Coronary artery (tissue), 2 donors: ENCODE measurements at regions not wholly inside any gene's neighbourhood (a gene's known extent, or its start where the extent isn't known, plus 50 kb on each side); places are given as distances from the start of the nearest gene placed in this dataset.

ENCODE experiments used
- DNase-seq: peaks from one replicate; pipeline ENCODE4 v3.0.0-alpha.2; 2017; ENCODE audit warnings: low spot score
- H3K27ac ChIP-seq, 2 donors: fragments of 200-600 bp; sonication (generic); one replicate each; pipeline ENCODE4 v1.5.1; 2016 to 2019
- H3K4me3 ChIP-seq: fragments of 200-600 bp; sonication (generic); 2 replicates; pipeline ENCODE4 v1.5.1; 2016; ENCODE audit warnings: mild to moderate bottlenecking, moderate library complexity
- CTCF ChIP-seq: fragments of 200-600 bp; sonication (generic); IDR thresholded peaks from one replicate; pipeline ENCODE4 v1.5.1; 2019; ENCODE audit warnings: antibody characterized with exemption

- DNase-seq, result no peak
- Histone ChIP-seq H3K4me3 (no peak overlapping the region), H3K27ac (no peak overlapping the region)
- no peak for TF ChIP-seq CTCF
Measured at GRCh38 chr2:45154606-45155155, 145.4 kb upstream of the SIX2 start.

GRCh38 chr2:45154144-45154543, 144.9 kb upstream of the SIX2 start:
- Histone ChIP-seq H3K4me3 (no peak overlapping the region), H3K27ac (no peak overlapping the region)
- no peak for TF ChIP-seq CTCF
- DNase-seq, result no peak

GRCh38 chr2:45153121-45153520, 143.9 kb upstream of the SIX2 start:
- no peak overlapping the region for H3K27ac ChIP-seq
- no peak overlapping the region for H3K4me3 ChIP-seq
- TF ChIP-seq CTCF, result no peak
- no peak for DNase-seq

GRCh38 chr2:45152691-45153090, 143.4 kb upstream of the SIX2 start:
- Histone ChIP-seq H3K4me3 (no peak overlapping the region), H3K27ac (no peak overlapping the region)
- no peak for DNase-seq
- no peak for TF ChIP-seq CTCF

- DNase-seq, result no peak
- Histone ChIP-seq H3K27ac (no peak overlapping the region), H3K4me3 (no peak overlapping the region)
- TF ChIP-seq CTCF, result no peak
Measured at GRCh38 chr2:45145073-45145899, 136.0 kb upstream of the SIX2 start.

GRCh38 chr2:45141883-45142866, 132.9 kb upstream of the SIX2 start:
- TF ChIP-seq CTCF, result no peak

More at GRCh38 chr2:45141883-45142866, 132.9 kb upstream of the SIX2 start:
- Histone ChIP-seq H3K27ac (no peak overlapping the region), H3K4me3 (no peak overlapping the region)
- DNase-seq, result no peak
